ENCODE measurements at regions not wholly inside any gene's neighbourhood (a gene's known extent, or its start where the extent isn't known, plus 50 kb on each side); places are given as distances from the start of the nearest gene placed in this dataset.

GRCh38 chr14:41201696-41202095 lies 405.0 kb upstream of the LRFN5 start:
- CTCF ChIA-PET, result no interaction called here
- no peaks in the 10 kb centered on the region for H3K9me2 ChIP-seq (replicated peaks; ENCODE audit: low read length)
- H3K9ac ChIP-seq (ENCODE audit: low read length), result no peak overlapping the region
- no peak overlapping the region for H3K4me3 ChIP-seq (ENCODE audit: low read length)
- DNase-seq (no peak), ATAC-seq (no peak)
- POLR2A ChIA-PET (ENCODE audit: unreplicated experiment), result no interaction called here
- no peak overlapping the region for H3K4me2 ChIP-seq (ENCODE audit: low read length)
- H3K79me2 ChIP-seq (ENCODE audit: low read length), result no peaks in the 10 kb centered on the region
- no TSS peak for BruUV-seq (replicated peaks)
- TF ChIP-seq EZH2 (IDR thresholded peaks at IDR 0.05; ENCODE audit: low read length, unreplicated experiment) (no peak), EZH2phosphoT487 (IDR thresholded peaks at IDR 0.05; ENCODE audit: borderline replicate concordance, low read length) (no peak)
- TF ChIP-seq, protein P1, sequence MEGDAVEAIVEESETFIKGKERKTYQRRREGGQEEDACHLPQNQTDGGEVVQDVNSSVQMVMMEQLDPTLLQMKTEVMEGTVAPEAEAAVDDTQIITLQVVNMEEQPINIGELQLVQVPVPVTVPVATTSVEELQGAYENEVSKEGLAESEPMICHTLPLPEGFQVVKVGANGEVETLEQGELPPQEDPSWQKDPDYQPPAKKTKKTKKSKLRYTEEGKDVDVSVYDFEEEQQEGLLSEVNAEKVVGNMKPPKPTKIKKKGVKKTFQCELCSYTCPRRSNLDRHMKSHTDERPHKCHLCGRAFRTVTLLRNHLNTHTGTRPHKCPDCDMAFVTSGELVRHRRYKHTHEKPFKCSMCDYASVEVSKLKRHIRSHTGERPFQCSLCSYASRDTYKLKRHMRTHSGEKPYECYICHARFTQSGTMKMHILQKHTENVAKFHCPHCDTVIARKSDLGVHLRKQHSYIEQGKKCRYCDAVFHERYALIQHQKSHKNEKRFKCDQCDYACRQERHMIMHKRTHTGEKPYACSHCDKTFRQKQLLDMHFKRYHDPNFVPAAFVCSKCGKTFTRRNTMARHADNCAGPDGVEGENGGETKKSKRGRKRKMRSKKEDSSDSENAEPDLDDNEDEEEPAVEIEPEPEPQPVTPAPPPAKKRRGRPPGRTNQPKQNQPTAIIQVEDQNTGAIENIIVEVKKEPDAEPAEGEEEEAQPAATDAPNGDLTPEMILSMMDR (conservative IDR thresholded peaks at IDR 0.05; ENCODE audit: low read depth, low read length), result no peak
- H3K4me1 ChIP-seq (ENCODE audit: insufficient read depth, low read length), result no peaks in the 10 kb centered on the region
- H3K27me3 ChIP-seq (ENCODE audit: low read length), result no peaks in the 10 kb centered on the region
- H4K20me1 ChIP-seq (ENCODE audit: low read length), result no peaks in the 10 kb centered on the region
- H3K27ac ChIP-seq (ENCODE audit: low read length), result no peak overlapping the region
- intact Hi-C loops (cut with micrococcal nuclease), result no loop called here
- no peaks in the 10 kb centered on the region for H3K9me3 ChIP-seq (ENCODE audit: low read length)
- no peak overlapping the region for H2AFZ ChIP-seq (ENCODE audit: low read length)
- H3K36me3 ChIP-seq (ENCODE audit: low read depth, low read length), result no peaks in the 10 kb centered on the region
- no peaks in the 10 kb centered on the region for H3F3A ChIP-seq (ENCODE audit: low read length, unreplicated experiment)

GRCh38 chr14:41187868-41188267 lies 418.8 kb upstream of the LRFN5 start:
- no peak overlapping the region for H2AFZ ChIP-seq (ENCODE audit: low read length)
- no TSS peak for BruUV-seq (replicated peaks)

DNA sequence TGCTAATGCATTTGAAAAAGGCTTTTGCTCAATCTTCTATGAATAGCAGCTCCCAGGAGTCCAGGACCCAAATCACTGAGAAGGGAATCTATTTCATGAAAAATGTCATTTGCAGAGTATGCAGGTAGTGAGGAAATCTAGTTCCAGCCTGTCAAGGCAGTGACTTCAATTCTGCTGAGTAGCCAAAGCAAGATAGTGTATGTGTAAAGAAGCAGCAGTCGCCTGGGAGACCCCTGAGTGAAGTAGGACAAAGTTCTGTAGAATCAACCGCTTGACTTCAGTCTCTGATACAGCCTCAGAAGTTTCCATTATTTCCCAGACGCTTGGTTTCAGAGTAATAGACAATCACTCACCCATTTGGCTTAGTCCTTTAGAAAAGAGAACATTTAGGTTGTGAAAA lies 435.6 kb upstream of the LRFN5 start:
- Histone ChIP-seq H2AFZ (ENCODE audit: low read length) (no peak overlapping the region), H3K9ac (ENCODE audit: low read length) (no peak overlapping the region), H3K27ac (ENCODE audit: low read length) (no peak overlapping the region), H3K4me2 (ENCODE audit: low read length) (no peak overlapping the region), H3K9me3 (ENCODE audit: low read length) (no peaks in the 10 kb centered on the region), H3K79me2 (ENCODE audit: low read length) (no peaks in the 10 kb centered on the region), H3K9me2 (replicated peaks; ENCODE audit: low read length) (no peaks in the 10 kb centered on the region), H3K4me3 (ENCODE audit: low read length) (no peak overlapping the region), H4K20me1 (ENCODE audit: low read length) (no peaks in the 10 kb centered on the region), H3F3A (ENCODE audit: low read length, unreplicated experiment) (no peaks in the 10 kb centered on the region), H3K4me1 (ENCODE audit: insufficient read depth, low read length) (no peaks in the 10 kb centered on the region), H3K27me3 (ENCODE audit: low read length) (no peaks in the 10 kb centered on the region), H3K36me3 (ENCODE audit: low read depth, low read length) (no peaks in the 10 kb centered on the region)
- ChIA-PET CTCF (no interaction called here), POLR2A (ENCODE audit: unreplicated experiment) (no interaction called here)
- intact Hi-C loops (cut with micrococcal nuclease), result no loop called here
- ATAC-seq (no peak), DNase-seq (no peak)
- no TSS peak for BruUV-seq (replicated peaks)
- TF ChIP-seq, protein P1 (conservative IDR thresholded peaks at IDR 0.05; ENCODE audit: low read depth, low read length), result no peak
- no peak for TF ChIP-seq EZH2phosphoT487 (IDR thresholded peaks at IDR 0.05; ENCODE audit: borderline replicate concordance, low read length)
- TF ChIP-seq EZH2 (IDR thresholded peaks at IDR 0.05; ENCODE audit: low read length, unreplicated experiment), result no peak

More at GRCh38 chr14:41187868-41188267, 418.8 kb upstream of the LRFN5 start:
- H3K36me3 ChIP-seq (ENCODE audit: low read depth, low read length), result no peaks in the 10 kb centered on the region
- H4K20me1 ChIP-seq (ENCODE audit: low read length), result no peaks in the 10 kb centered on the region
- TF ChIP-seq, protein P1 (conservative IDR thresholded peaks at IDR 0.05; ENCODE audit: low read depth, low read length), result no peak
- POLR2A ChIA-PET (ENCODE audit: unreplicated experiment), result no interaction called here
- H3K4me1 ChIP-seq (ENCODE audit: insufficient read depth, low read length), result no peaks in the 10 kb centered on the region
- H3K9me2 ChIP-seq (replicated peaks; ENCODE audit: low read length), result no peaks in the 10 kb centered on the region
- no peaks in the 10 kb centered on the region for H3K9me3 ChIP-seq (ENCODE audit: low read length)
- H3K4me3 ChIP-seq (ENCODE audit: low read length), result no peak overlapping the region
- intact Hi-C loops (cut with micrococcal nuclease), result no loop called here
- H3K27me3 ChIP-seq (ENCODE audit: low read length), result no peaks in the 10 kb centered on the region
- DNase-seq (no peak), ATAC-seq (no peak)
- no peak overlapping the region for H3K9ac ChIP-seq (ENCODE audit: low read length)
- no peaks in the 10 kb centered on the region for H3F3A ChIP-seq (ENCODE audit: low read length, unreplicated experiment)
- CTCF ChIA-PET, result no interaction called here
- H3K27ac ChIP-seq (ENCODE audit: low read length), result no peak overlapping the region
- no peak overlapping the region for H3K4me2 ChIP-seq (ENCODE audit: low read length)
- no peaks in the 10 kb centered on the region for H3K79me2 ChIP-seq (ENCODE audit: low read length)
